Epithelial cell of proximal tubule (primary cell): ENCODE measurements at regions not wholly inside any gene's neighbourhood (a gene's known extent, or its start where the extent isn't known, plus 50 kb on each side); places are given as distances from the start of the nearest gene placed in this dataset.
"Not testable (repeated sequence)": the region's sequence is repeated elsewhere in the genome, so short reads cannot be mapped to it uniquely, and the experiment has no call there.

Experiments used
- DNase-seq: peaks from one replicate; pipeline ENCODE4 v3.0.0-alpha.2; 2011; ENCODE audit warnings: low read depth
- H3K4me3 ChIP-seq: 2 replicates; pipeline ENCODE4 v1.5.1; 2011; ENCODE audit warnings: low read depth, mild to moderate bottlenecking, low read length
- CTCF ChIP-seq: conservative IDR thresholded peaks from 2 replicates; pipeline ENCODE4 v1.5.1; 2012; ENCODE audit warnings: low read depth, mild to moderate bottlenecking, low read length

GRCh38 chrX:13386092-13386491 is 66.2 kb upstream of the ATXN3L start:
- no peak overlapping the region for H3K4me3 ChIP-seq
- no peak for TF ChIP-seq CTCF
- DNase-seq = no peak

- H3K4me3 ChIP-seq = no peak overlapping the region
- no peak for DNase-seq
- no peak for TF ChIP-seq CTCF
These were observed 64.1 kb upstream of the ATXN3L start for GRCh38 chrX:13383907-13384306.

GRCh38 chrX:13381514-13381913 is 61.7 kb upstream of the ATXN3L start:
- TF ChIP-seq CTCF = no peak
- DNase-seq = no peak
- H3K4me3 ChIP-seq = no peak overlapping the region

GRCh38 chrX:13380211-13380610 is 60.4 kb upstream of the ATXN3L start:
- no peak for DNase-seq
- no peak overlapping the region for H3K4me3 ChIP-seq
- no peak for TF ChIP-seq CTCF

- DNase-seq, H3K4me3 ChIP-seq: not testable (repeated sequence)
These were observed 59.0 kb upstream of the ATXN3L start for GRCh38 chrX:13378562-13379518.

GRCh38 chrX:13377550-13377934 is 57.7 kb upstream of the ATXN3L start:
- DNase-seq = no peak
- no peak overlapping the region for H3K4me3 ChIP-seq
- no peak for TF ChIP-seq CTCF

GRCh38 chrX:13376857-13377549 is 57.1 kb upstream of the ATXN3L start:
- no peak overlapping the region for H3K4me3 ChIP-seq
- no peak for DNase-seq
- TF ChIP-seq CTCF = no peak

GRCh38 chrX:13375596-13375995 is 55.7 kb upstream of the ATXN3L start:
- not testable (repeated sequence) for DNase-seq

More at GRCh38 chrX:13375596-13375995, 55.7 kb upstream of the ATXN3L start:
- H3K4me3 ChIP-seq = not testable (repeated sequence)
